GM12878 (cell line): ENCODE measurements at regions not wholly inside any gene's neighbourhood (a gene's known extent, or its start where the extent isn't known, plus 50 kb on each side); places are given as distances from the start of the nearest gene placed in this dataset.

ENCODE experiments used
- ATAC-seq: fragments of 200-7000 bp; cut with Tn5 transposase; 3 replicates; pipeline ENCODE4 v1.9.1; 2020; ENCODE audit warnings: mild to moderate bottlenecking, moderate library complexity
- BruUV-seq: library from RNA; stranded (reverse); fragments of 400-500 nt; replicated peaks from 2 replicates; lab custom pipeline; 2021; lab: Mats Ljungman, UMichigan
- CTCF ChIA-PET: fragments of 300-600 bp; sonication (Branson Sonifier 250); formaldehyde crosslinking; extraction: SDS; loops from one replicate; lab custom pipeline; 2021; ENCODE audit warnings: inconsistent platforms; lab: Yijun Ruan, JAX
- POLR2A ChIA-PET: fragments of 350-600 bp; formaldehyde crosslinking; extraction: SDS; loops from one replicate; lab custom pipeline; 2021; ENCODE audit warnings: inconsistent platforms; lab: Charles Lee
- RAD21 ChIA-PET: fragments of 300-600 bp; sonication (Branson Sonifier 250); formaldehyde crosslinking; loops from one replicate; lab custom pipeline; 2023; ENCODE audit warnings: antibody characterized with exemption; ENCODE audit not compliant: unreplicated experiment; lab: Charles Lee
- SMC1A ChIA-PET: fragments of 300-600 bp; sonication (Branson Sonifier 250); formaldehyde crosslinking; loops from one replicate; lab custom pipeline; 2023; ENCODE audit not compliant: unreplicated experiment, uncharacterized antibody; lab: Charles Lee
- DNase-seq: peaks from one replicate; pipeline ENCODE4 v3.0.0-alpha.2; 2011; ENCODE audit warnings: low read depth, low spot score
- FAIRE-seq: peaks from 3 replicates; lab custom pipeline; 2011; peaks lifted over from hg19 to GRCh38; lab: Jason Lieb, UNC
- H2AFZ ChIP-seq: 2 replicates; pipeline ENCODE4 v1.6.0; 2011; ENCODE audit warnings: low read depth, low read length, control low read depth; ENCODE audit not compliant: control insufficient read depth
- H3K27ac ChIP-seq: 2 replicates; pipeline ENCODE4 v1.5.1; 2011; ENCODE audit warnings: control low read depth; ENCODE audit not compliant: control insufficient read depth, insufficient read depth
- H3K27me3 ChIP-seq, 2 experiments: replicated peaks in 1 of 2; 2 replicates each; pipeline versions ENCODE4 v1.6.0 to v1.6.1; 2011; ENCODE audit warnings: low read length in 1 of 2; ENCODE audit not compliant: control insufficient read depth in 2 of 2, insufficient read depth in 2 of 2
- H3K36me3 ChIP-seq, 2 experiments: 2 replicates each; pipeline ENCODE4 v1.5.1; 2011; ENCODE audit warnings: low read length in 1 of 2; ENCODE audit not compliant: control insufficient read depth in 2 of 2, insufficient read depth in 2 of 2
- H3K4me1 ChIP-seq: 2 replicates; pipeline ENCODE4 v1.6.1; 2011; ENCODE audit warnings: mild to moderate bottlenecking, low read length, moderate library complexity, mixed read lengths; ENCODE audit not compliant: control insufficient read depth, insufficient read depth
- H3K4me2 ChIP-seq: 2 replicates; pipeline ENCODE4 v1.6.0; 2011; ENCODE audit warnings: control low read depth; ENCODE audit not compliant: control insufficient read depth, insufficient read depth
- H3K4me3 ChIP-seq: fragments of 200-600 bp; sonication (generic); 2 replicates; pipeline ENCODE4 v1.5.1; 2016
- H3K79me2 ChIP-seq: 2 replicates; pipeline ENCODE4 v1.6.0; 2011; ENCODE audit warnings: low read length; ENCODE audit not compliant: control insufficient read depth, insufficient read depth
- H3K9ac ChIP-seq: 2 replicates; pipeline ENCODE4 v1.8.0; 2011; ENCODE audit warnings: low read length, control low read depth, mixed read lengths; ENCODE audit not compliant: control insufficient read depth, insufficient read depth
- H3K9me3 ChIP-seq: replicated peaks from 3 replicates; pipeline ENCODE4 v1.5.1; 2011; ENCODE audit warnings: mild to moderate bottlenecking, low read length; ENCODE audit not compliant: control insufficient read depth, insufficient read depth
- H4K20me1 ChIP-seq: 2 replicates; pipeline ENCODE4 v1.6.0; 2011; ENCODE audit not compliant: control insufficient read depth, insufficient read depth
- E2F8 ChIP-seq: fragments of 450-650 bp; IDR thresholded peaks from 2 replicates; pipeline ENCODE4 v1.6.1; 2018; ENCODE audit warnings: mild to moderate bottlenecking, low read depth, moderate library complexity; ENCODE audit not compliant: partially characterized antibody
- EGR1 ChIP-seq, 2 experiments: IDR thresholded peaks; 1 replicate in 1 of 2; 2 replicates in 1 of 2; pipeline ENCODE4 v1.6.1; 2011 to 2012; ENCODE audit warnings: low read depth in 2 of 2, low read length in 2 of 2, borderline replicate concordance in 1 of 2, mild to moderate bottlenecking in 1 of 2, moderate library complexity in 1 of 2
- HDAC6 ChIP-seq: fragments of 200-600 bp; sonication (generic); IDR thresholded peaks from one replicate; pipeline ENCODE4 v1.8.0; 2017; ENCODE audit warnings: antibody characterized with exemption; ENCODE audit not compliant: unreplicated experiment
- IKZF1 ChIP-seq: fragments of 450-650 bp; conservative IDR thresholded peaks from 2 replicates; pipeline ENCODE4 v1.6.1; 2017; ENCODE audit warnings: antibody characterized with exemption, mild to moderate bottlenecking
- IKZF2 ChIP-seq, 2 experiments: fragments of 450-650 bp; IDR thresholded peaks; 2 replicates each; pipeline ENCODE4 v1.6.1; 2017; ENCODE audit warnings: mild to moderate bottlenecking in 2 of 2, moderate library complexity in 2 of 2
- JUND ChIP-seq: IDR thresholded peaks from 2 replicates; pipeline ENCODE4 v1.6.1; 2012; ENCODE audit warnings: low read depth, mild to moderate bottlenecking, low read length, improper control_type of control experiment, moderate library complexity
- PAX5 ChIP-seq: IDR thresholded peaks from 2 replicates; pipeline ENCODE4 v1.6.1; 2011; ENCODE audit warnings: low read depth, low read length, borderline replicate concordance
- POU2F2 ChIP-seq: IDR thresholded peaks from 3 replicates; pipeline ENCODE4 v1.6.1; 2011; ENCODE audit warnings: low read depth, mild to moderate bottlenecking, low read length, borderline replicate concordance
- PRDM15 ChIP-seq: fragments of 450-650 bp; formaldehyde crosslinking; IDR thresholded peaks from 2 replicates; pipeline ENCODE4 v1.4.0; 2020; ENCODE audit warnings: mild to moderate bottlenecking, moderate library complexity
- RB1 ChIP-seq: fragments of 450-650 bp; formaldehyde crosslinking; IDR thresholded peaks from 2 replicates; pipeline ENCODE4 v1.6.1; 2017; ENCODE audit warnings: mild to moderate bottlenecking, borderline replicate concordance
- RELB ChIP-seq: fragments of 450-650 bp; IDR thresholded peaks from 2 replicates; pipeline ENCODE4 v1.6.1; 2017; ENCODE audit warnings: low read depth, mild to moderate bottlenecking, moderate library complexity
- SMARCA5 ChIP-seq: fragments of 450-650 bp; IDR thresholded peaks from 2 replicates; pipeline ENCODE4 v1.6.1; 2017; ENCODE audit warnings: mild to moderate bottlenecking
- SREBF1 ChIP-seq: IDR thresholded peaks from 2 replicates; pipeline ENCODE4 v1.6.1; 2012; ENCODE audit warnings: mild to moderate bottlenecking, low read length
- SUZ12 ChIP-seq: fragments of 200-600 bp; sonication (generic); IDR thresholded peaks from one replicate; pipeline ENCODE4 v1.6.1; 2018; ENCODE audit warnings: antibody characterized with exemption, mild to moderate bottlenecking; ENCODE audit not compliant: unreplicated experiment
- ZNF207 ChIP-seq: fragments of 450-650 bp; IDR thresholded peaks from 2 replicates; pipeline ENCODE4 v1.6.1; 2014; ENCODE audit warnings: antibody characterized with exemption, mild to moderate bottlenecking, borderline replicate concordance
- ZNF24 ChIP-seq: fragments of 450-650 bp; IDR thresholded peaks from 2 replicates; pipeline ENCODE4 v1.6.1; 2017; ENCODE audit warnings: antibody characterized with exemption, mild to moderate bottlenecking
- WGBS: methylation state at CpG from one replicate; pipeline ENCODE4 v1.1.6; 2016; ENCODE audit warnings: low lambda C conversion rate; ENCODE audit not compliant: insufficient replicate concordance, insufficient coverage; ENCODE audit errors: missing lambda C conversion rate; 5-methylcytosine and 5-hydroxymethylcytosine counted together
- in situ Hi-C: fragments of 300-500 bp; cut with MboI; formaldehyde crosslinking; loops from 9 replicates; pipeline ENCODE4 v1.14.3; 2018; ENCODE audit warnings: mixed read lengths
- intact Hi-C: fragments of 100-400 bp; cut with micrococcal nuclease; formaldehyde crosslinking; loops from one replicate; pipeline ENCODE4 v1.14.2; 2022; ENCODE audit not compliant: unreplicated experiment

- 59% methylated on average over 15 of the region's 15 CpGs for WGBS
- ATAC-seq (no peak), DNase-seq (no peak), FAIRE-seq (no peak)
- SMC1A ChIA-PET = no interaction called here
- H4K20me1 ChIP-seq = no peaks in the 10 kb centered on the region
- H3K27ac ChIP-seq = no peak overlapping the region
- intact Hi-C loops (no loop called here), in situ Hi-C loops (no loop called here)
- no peaks in the 10 kb centered on the region for H3K79me2 ChIP-seq
- RAD21 ChIA-PET = no interaction called here
- no peak overlapping the region for H3K9ac ChIP-seq
- no peak overlapping the region for H3K4me2 ChIP-seq
- no peak overlapping the region for H2AFZ ChIP-seq
- H3K9me3 ChIP-seq = no peaks in the 10 kb centered on the region
- CTCF ChIA-PET = interaction anchor here (0.7 to 0.8 kb wide), 2 partner anchors 151 to 570 kb away, joined by 3 to 4 read pairs; no protein-coding TSS in a partner anchor
- POLR2A ChIA-PET = no interaction called here
- no peak overlapping the region for H3K4me3 ChIP-seq
- H3K36me3 ChIP-seq = no peaks in the 10 kb centered on the region
- no peaks in the 10 kb centered on the region for H3K27me3 ChIP-seq
- H3K4me1 ChIP-seq = no peaks in the 10 kb centered on the region
- TF ChIP-seq E2F8 = no peak
- TF ChIP-seq HDAC6 = no peak
- no peak for TF ChIP-seq EGR1 (IDR thresholded peaks at IDR 0.05; ENCODE audit: borderline replicate concordance in 1 of 2, low read depth in 2 of 2, low read length in 2 of 2)
- no peak for TF ChIP-seq ZNF24
- TF ChIP-seq SUZ12 = no peak
- no peak for TF ChIP-seq SMARCA5
- TF ChIP-seq SREBF1 = no peak
- no peak for TF ChIP-seq IKZF1
- no peak for TF ChIP-seq POU2F2
- TF ChIP-seq JUND = no peak
- no peak for TF ChIP-seq RELB
- TF ChIP-seq PRDM15 (CRISPR knock-in tag) = no peak
- no peak for TF ChIP-seq PAX5
- no peak for TF ChIP-seq RB1
- no peak for TF ChIP-seq ZNF207
- TF ChIP-seq IKZF2 (IDR thresholded peaks at IDR 0.05) = no peak
- no TSS peak for BruUV-seq
Observed at GRCh38 chr13:112220296-112220875, 153.4 kb downstream of the SOX1 start.
